GM23248 (cell line): ENCODE measurements at regions not wholly inside any gene's neighbourhood (a gene's known extent, or its start where the extent isn't known, plus 50 kb on each side); places are given as distances from the start of the nearest gene placed in this dataset.

Experiments used
- DNase-seq: peaks from one replicate; pipeline ENCODE4 v3.0.0-alpha.2; 2015
- H2AFZ ChIP-seq: fragments of 200-600 bp; sonication (generic); 2 replicates; pipeline ENCODE4 v1.6.1; 2016; ENCODE audit warnings: antibody characterized with exemption
- H3F3A ChIP-seq: fragments of 200-600 bp; sonication (generic); 2 replicates; pipeline ENCODE4 v1.6.1; 2016; ENCODE audit warnings: mild to moderate bottlenecking, antibody characterized with exemption, mixed run types; ENCODE audit not compliant: insufficient read depth
- H3K27ac ChIP-seq: fragments of 200-600 bp; sonication (generic); 2 replicates; pipeline ENCODE4 v1.5.1; 2016; ENCODE audit warnings: mild to moderate bottlenecking
- H3K27me3 ChIP-seq: fragments of 200-600 bp; sonication (generic); replicated peaks from 2 replicates; pipeline ENCODE4 v1.6.1; 2016; ENCODE audit warnings: mild to moderate bottlenecking; ENCODE audit not compliant: insufficient read depth
- H3K36me3 ChIP-seq: fragments of 200-600 bp; sonication (generic); 2 replicates; pipeline ENCODE4 v1.6.1; 2016; ENCODE audit warnings: low read depth, mild to moderate bottlenecking
- H3K4me1 ChIP-seq: fragments of 200-600 bp; sonication (generic); 2 replicates; pipeline ENCODE4 v1.6.1; 2016; ENCODE audit warnings: mild to moderate bottlenecking; ENCODE audit not compliant: insufficient read depth
- H3K4me2 ChIP-seq: fragments of 200-600 bp; sonication (generic); one replicate; pipeline ENCODE4 v1.6.1; 2016; ENCODE audit warnings: mild to moderate bottlenecking; ENCODE audit not compliant: unreplicated experiment
- H3K4me3 ChIP-seq: fragments of 200-600 bp; sonication (generic); 2 replicates; pipeline ENCODE4 v1.5.1; 2016; ENCODE audit warnings: mild to moderate bottlenecking
- H3K79me2 ChIP-seq: fragments of 200-600 bp; sonication (generic); 2 replicates; pipeline ENCODE4 v1.6.1; 2016; ENCODE audit warnings: mild to moderate bottlenecking; ENCODE audit not compliant: insufficient read depth
- H3K9ac ChIP-seq: fragments of 200-600 bp; sonication (generic); 2 replicates; pipeline ENCODE4 v1.6.1; 2016; ENCODE audit warnings: mild to moderate bottlenecking
- H3K9me2 ChIP-seq: fragments of 200-600 bp; sonication (generic); 2 replicates; pipeline ENCODE4 v1.6.1; 2016; ENCODE audit warnings: mixed run types, mild to moderate bottlenecking, moderate library complexity; ENCODE audit not compliant: insufficient read depth
- H3K9me3 ChIP-seq: fragments of 200-600 bp; sonication (generic); one replicate; pipeline ENCODE4 v1.6.1; 2017; ENCODE audit warnings: low read depth
- H4K20me1 ChIP-seq: fragments of 200-600 bp; sonication (generic); 2 replicates; pipeline ENCODE4 v1.6.0; 2016; ENCODE audit not compliant: insufficient read depth
- EZH2 ChIP-seq: fragments of 200-600 bp; sonication (generic); IDR thresholded peaks from 2 replicates; pipeline ENCODE4 v1.6.1; 2018; ENCODE audit warnings: antibody characterized with exemption, mild to moderate bottlenecking; ENCODE audit not compliant: insufficient read depth, poor library complexity, severe bottlenecking
- EZH2phosphoT487 ChIP-seq: fragments of 200-600 bp; sonication (generic); IDR thresholded peaks from 2 replicates; pipeline ENCODE4 v1.6.1; 2018; ENCODE audit warnings: antibody characterized with exemption, moderate library complexity, mild to moderate bottlenecking, low read depth; ENCODE audit not compliant: insufficient read depth
- WGBS, 2 experiments: methylation state at CpG; one replicate each; pipeline ENCODE4 v1.1.6; 2015 to 2017; ENCODE audit warnings: low lambda C conversion rate in 2 of 2, low coverage in 1 of 2; ENCODE audit errors: missing lambda C conversion rate in 2 of 2; 5-methylcytosine and 5-hydroxymethylcytosine counted together
- in situ Hi-C: fragments of 300-500 bp; cut with MboI; formaldehyde crosslinking; loops from 2 replicates; pipeline ENCODE4 v1.15.0; 2020

GRCh38 chr3:177893331-177893730, 642.9 kb upstream of the KCNMB2 start:
- H3K27ac ChIP-seq: no peak overlapping the region
- no peak overlapping the region for H2AFZ ChIP-seq
- no peaks in the 10 kb centered on the region for H3K9me3 ChIP-seq
- H3F3A ChIP-seq: no peaks in the 10 kb centered on the region
- H3K4me1 ChIP-seq: no peaks in the 10 kb centered on the region
- no peak overlapping the region for H3K4me2 ChIP-seq
- H3K79me2 ChIP-seq: no peaks in the 10 kb centered on the region
- H4K20me1 ChIP-seq: no peaks in the 10 kb centered on the region; the same call in 1 of the 2 replicates
- no peaks in the 10 kb centered on the region for H3K27me3 ChIP-seq
- H3K4me3 ChIP-seq: no peak overlapping the region
- 17 to 20% methylated on average over 2 of the region's 2 CpGs for WGBS, 2 experiments
- H3K36me3 ChIP-seq: no peaks in the 10 kb centered on the region
- H3K9ac ChIP-seq: no peak overlapping the region
- DNase-seq: peak; percentile 4
- TF ChIP-seq EZH2phosphoT487: no peak
- TF ChIP-seq EZH2: no peak
- in situ Hi-C loops: no loop called here
- no peaks in the 10 kb centered on the region for H3K9me2 ChIP-seq

- Histone ChIP-seq H3K9me3 (no peaks in the 10 kb centered on the region), H3K4me1 (no peaks in the 10 kb centered on the region), H3K79me2 (no peaks in the 10 kb centered on the region), H3F3A (no peaks in the 10 kb centered on the region), H3K4me2 (no peak overlapping the region), H3K9me2 (no peaks in the 10 kb centered on the region), H3K27ac (no peak overlapping the region), H3K27me3 (no peaks in the 10 kb centered on the region), H2AFZ (no peak overlapping the region), H3K9ac (no peak overlapping the region), H4K20me1 (no peaks in the 10 kb centered on the region; the same call in 1 of the 2 replicates), H3K4me3 (no peak overlapping the region), H3K36me3 (no peaks in the 10 kb centered on the region)
- WGBS, 2 experiments: 82% methylated on average over 5 of the region's 5 CpGs
- in situ Hi-C loops: no loop called here
- DNase-seq: no peak
- TF ChIP-seq EZH2phosphoT487: no peak
- TF ChIP-seq EZH2: no peak
Measured at GRCh38 chr3:177894081-177894728, 642.0 kb upstream of the KCNMB2 start.

DNA sequence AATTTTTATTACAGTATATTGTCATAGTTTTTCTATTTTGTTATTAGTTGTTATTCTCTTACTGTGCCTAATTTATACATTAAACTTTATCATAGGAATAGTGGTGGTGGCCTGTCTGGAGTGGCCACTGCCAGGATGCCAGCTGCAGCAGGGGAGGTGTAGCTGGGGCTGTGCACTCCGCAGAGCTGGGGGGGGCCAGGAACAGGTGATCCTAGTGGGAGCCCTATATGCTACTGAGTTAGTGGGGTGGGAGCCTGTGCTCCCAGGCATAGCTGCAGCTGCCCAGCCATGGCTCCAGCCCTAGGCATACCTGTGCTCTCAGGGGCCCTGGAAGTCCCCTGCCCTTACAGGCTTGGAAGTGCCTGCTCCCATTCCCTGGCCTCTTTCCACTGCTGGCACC, 638.1 kb upstream of the KCNMB2 start:
- H3K9me2 ChIP-seq: no peaks in the 10 kb centered on the region
- no peaks in the 10 kb centered on the region for H3K27me3 ChIP-seq
- no peak overlapping the region for H3K4me2 ChIP-seq
- no peak overlapping the region for H3K4me3 ChIP-seq
- no peaks in the 10 kb centered on the region for H3K36me3 ChIP-seq
- no peak overlapping the region for H3K9ac ChIP-seq
- in situ Hi-C loops: no loop called here
- WGBS, 2 experiments: 87 to 89% methylated on average over 1 of the region's 1 CpG
- no peak overlapping the region for H3K27ac ChIP-seq
- no peaks in the 10 kb centered on the region for H3K9me3 ChIP-seq
- H4K20me1 ChIP-seq: no peaks in the 10 kb centered on the region; the same call in 1 of the 2 replicates
- TF ChIP-seq EZH2phosphoT487: no peak
- no peak for TF ChIP-seq EZH2
- no peaks in the 10 kb centered on the region for H3K79me2 ChIP-seq
- H3F3A ChIP-seq: no peaks in the 10 kb centered on the region
- H2AFZ ChIP-seq: no peak overlapping the region
- no peaks in the 10 kb centered on the region for H3K4me1 ChIP-seq
- DNase-seq: no peak

DNA sequence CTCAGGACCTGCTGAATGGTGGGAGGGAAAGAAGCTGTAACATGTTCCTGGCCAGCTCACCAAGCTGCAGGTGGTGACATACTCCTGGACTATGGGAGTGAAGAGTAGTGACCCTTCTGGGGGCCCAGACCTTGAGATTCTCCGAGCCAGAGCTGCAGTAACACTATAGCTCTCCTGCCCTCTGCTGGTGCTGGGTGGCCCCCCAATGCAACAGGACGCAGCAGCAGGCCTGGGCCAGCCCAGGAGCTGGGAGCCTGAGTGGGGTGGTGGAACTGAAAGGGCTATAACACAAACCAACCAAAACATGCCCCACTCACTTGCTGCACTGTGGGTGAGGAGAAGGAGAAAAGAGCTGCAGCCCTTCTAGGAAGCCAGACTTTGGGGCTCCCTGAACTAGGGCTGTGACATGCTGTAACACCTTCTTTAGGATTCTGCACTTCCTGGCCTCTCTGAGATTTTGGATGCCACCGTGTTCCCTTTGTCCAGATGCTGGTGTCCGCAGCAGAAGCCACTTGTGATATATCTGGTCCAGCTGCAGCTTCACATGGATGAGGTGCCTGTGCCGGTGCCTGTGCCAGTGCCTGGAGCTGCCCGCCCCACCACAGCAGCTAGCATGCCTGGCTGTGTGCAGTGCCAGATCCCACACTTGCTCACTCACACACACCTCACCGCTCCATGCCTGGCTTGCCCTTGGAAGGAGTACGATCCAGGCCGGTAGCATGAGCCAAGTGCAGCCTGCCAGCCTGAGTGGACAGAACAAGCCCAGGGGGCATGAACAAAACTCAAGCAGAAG, 636.8 kb upstream of the KCNMB2 start:
- H3K27ac ChIP-seq: no peak overlapping the region
- peaks cover 12% of the 10 kb centered on the region for H3K4me1 ChIP-seq
- H3K79me2 ChIP-seq: no peaks in the 10 kb centered on the region
- no peaks in the 10 kb centered on the region for H3K27me3 ChIP-seq
- no peaks in the 10 kb centered on the region for H3K9me2 ChIP-seq
- in situ Hi-C loops: no loop called here
- TF ChIP-seq EZH2: no peak
- no peak for TF ChIP-seq EZH2phosphoT487
- H3K36me3 ChIP-seq: no peaks in the 10 kb centered on the region
- no peak overlapping the region for H3K9ac ChIP-seq
- peaks cover 11% of the 10 kb centered on the region; the same call in 1 of the 2 replicates for H3F3A ChIP-seq
- no peak overlapping the region for H2AFZ ChIP-seq
- H3K9me3 ChIP-seq: no peaks in the 10 kb centered on the region
- DNase-seq: no peak
- no peak overlapping the region for H3K4me3 ChIP-seq
- no peaks in the 10 kb centered on the region; the same call in 1 of the 2 replicates for H4K20me1 ChIP-seq
- 86 to 87% methylated on average over 9 of the region's 9 CpGs for WGBS, 2 experiments
- H3K4me2 ChIP-seq: no peak overlapping the region
